DMS 273 (cell line): ENCODE measurements at regions not wholly inside any gene's neighbourhood (a gene's known extent, or its start where the extent isn't known, plus 50 kb on each side); places are given as distances from the start of the nearest gene placed in this dataset.

ENCODE experiments used
- DNase-seq: peaks from one replicate; lab custom pipeline; 2025; ENCODE audit not compliant: unreplicated experiment; lab: John Stamatoyannopoulos, UW

GRCh38 chr4:24705016-24705753 lies 90.2 kb upstream of the SOD3 start:
- DNase-seq, result no peak

DNA sequence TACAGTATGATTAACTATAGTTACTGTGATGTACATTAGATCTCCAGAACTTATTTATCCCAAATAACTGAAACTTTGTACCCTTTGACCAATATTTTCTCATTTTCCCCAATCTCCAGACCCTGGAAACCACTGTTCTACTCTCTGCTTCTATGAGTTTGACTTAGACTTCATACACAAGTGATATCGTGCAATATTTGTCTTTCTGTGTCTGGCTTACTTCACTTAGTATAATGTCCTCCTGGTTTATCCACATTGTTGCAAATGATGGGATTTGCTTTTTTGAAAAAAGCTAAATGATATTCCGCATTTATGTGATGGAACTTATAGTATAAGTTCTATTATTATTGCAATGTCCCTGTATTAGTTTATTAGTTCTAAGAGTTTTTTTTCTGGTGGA lies 81.8 kb upstream of the SOD3 start:
- no peak for DNase-seq

- DNase-seq, result no peak
These were observed 75.8 kb upstream of the SOD3 start for GRCh38 chr4:24719615-24720014.

DNA sequence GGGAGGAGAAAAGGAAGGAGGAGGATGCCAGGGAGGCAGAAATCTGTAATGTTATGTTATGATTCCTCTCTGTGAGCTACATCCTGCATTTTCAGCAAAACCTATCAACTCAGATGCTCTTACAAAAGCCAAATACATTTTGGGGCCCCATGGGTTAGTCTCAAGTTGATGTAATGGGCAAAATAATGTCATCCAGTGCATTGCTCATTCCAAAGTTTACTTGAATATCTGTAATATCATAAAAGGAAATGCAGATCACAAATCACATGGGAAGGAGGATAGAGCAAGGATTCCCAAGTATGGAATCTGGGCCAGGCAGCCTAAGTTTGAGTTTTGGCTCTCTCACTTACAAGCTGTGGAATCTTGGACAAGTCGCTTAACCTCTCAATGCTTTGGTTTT lies 74.9 kb upstream of the SOD3 start:
- no peak for DNase-seq

GRCh38 chr4:24720979-24721378 lies 74.4 kb upstream of the SOD3 start:
- no peak for DNase-seq

- DNase-seq, result no peak
These were observed 73.3 kb upstream of the SOD3 start for GRCh38 chr4:24722026-24722568.

DNA sequence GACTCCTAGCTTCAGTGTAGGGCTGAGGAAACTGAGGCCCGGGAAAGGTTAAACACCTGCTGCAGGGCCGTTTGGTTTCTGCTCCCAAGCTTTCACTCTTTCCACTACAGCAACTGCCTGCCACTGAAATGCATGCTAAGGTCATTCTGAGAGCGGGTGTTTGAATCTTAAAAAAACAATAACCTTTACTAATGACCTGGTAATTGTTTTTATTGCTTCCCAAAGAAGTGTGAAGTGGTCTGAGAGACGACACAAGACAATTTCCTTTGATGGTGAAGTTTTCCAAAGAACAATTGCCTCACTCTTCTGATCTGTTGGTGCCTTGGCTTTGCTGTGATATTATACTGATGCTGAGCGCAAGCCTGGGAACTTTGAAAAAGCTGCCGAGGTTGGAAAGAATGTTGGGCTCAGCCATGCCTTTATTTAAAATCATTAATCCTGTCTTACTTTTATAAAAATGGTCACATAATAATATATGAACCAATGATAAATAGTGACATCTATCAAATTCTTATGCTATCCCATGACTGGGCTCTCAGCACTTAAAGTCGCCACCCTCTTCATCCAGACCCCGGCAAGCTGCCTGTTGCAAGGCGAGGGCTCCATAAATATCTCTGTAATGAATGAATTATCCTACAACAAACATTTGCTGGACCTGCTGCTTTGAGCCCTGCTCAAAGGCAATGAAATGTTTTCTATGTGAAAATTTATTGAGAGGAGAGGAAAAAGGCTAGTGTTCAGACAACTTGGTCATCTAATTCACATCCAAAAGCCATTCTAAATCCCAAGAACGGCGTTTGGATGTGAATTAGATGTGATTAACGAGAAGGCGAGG lies 67.8 kb upstream of the SOD3 start:
- DNase-seq, result no peak

DNA sequence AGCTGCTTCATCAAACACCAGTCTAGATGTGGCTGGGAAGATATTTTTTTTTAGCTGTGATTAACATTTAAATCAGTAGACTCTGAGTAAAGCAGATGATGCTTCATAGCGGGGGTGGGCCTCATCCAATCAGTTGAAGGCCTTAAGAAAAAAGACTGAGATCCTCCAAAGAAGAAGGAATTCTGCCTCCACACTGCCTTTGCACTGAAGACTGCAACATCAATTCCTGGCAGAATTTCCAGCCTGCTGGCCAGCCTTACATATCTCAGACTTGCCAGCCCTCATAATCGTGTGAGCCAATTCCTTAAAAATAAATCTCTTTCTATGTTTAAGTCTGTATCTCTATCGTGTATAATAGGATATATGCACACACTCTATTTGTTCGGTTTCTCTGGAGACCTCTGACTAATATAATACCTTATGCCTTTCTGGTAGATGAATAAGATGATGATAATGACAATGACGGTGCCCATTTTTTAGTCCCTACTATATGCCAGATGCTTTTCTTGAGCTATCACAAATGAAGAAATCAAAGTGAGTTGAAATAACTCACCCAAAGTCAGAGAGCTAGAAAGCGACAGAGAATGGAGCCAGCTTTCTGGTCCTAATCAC lies 66.1 kb upstream of the SOD3 start:
- no peak for DNase-seq

- peak; percentile 84 for DNase-seq
These were observed 64.9 kb upstream of the SOD3 start for GRCh38 chr4:24730256-24731001.

DNA sequence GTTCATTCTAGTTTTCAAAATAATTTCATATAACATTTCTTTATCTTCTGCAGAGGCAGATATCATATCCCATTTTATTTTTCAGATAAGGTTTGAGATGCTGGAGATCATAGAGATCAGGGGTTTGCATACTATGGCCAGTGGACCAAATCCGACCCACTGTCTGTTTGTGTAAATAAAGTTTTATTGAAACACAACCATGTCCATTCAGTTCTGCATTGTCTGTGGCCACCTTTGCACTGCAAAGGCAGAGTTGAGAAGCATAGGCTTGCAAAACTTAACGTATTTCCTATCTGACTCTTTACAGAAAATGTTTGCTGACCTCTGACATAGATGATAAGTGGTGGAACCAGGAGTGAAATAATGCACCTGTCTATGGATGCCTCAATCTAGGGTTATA lies 63.9 kb upstream of the SOD3 start:
- DNase-seq, result no peak

DNA sequence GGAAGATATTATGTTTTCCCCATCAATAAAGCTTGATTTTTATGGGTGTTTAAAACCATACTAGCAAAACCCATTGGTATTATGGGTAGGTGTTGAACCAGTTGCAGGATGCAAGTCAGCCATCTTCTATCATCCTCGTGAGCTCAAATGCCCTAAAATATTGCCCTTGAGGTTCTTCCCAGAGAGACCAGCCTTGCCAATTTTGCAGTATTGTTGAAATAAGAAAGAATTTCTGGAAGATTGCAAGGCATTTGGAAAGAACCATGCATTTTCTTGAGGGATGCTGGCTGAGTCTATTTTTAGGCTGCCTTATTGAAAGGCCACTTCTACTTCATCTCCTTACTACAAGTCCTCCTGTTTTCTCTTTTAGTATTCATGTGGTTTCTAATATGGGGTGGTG lies 60.9 kb upstream of the SOD3 start:
- DNase-seq, result no peak

GRCh38 chr4:24736066-24736465 lies 59.3 kb upstream of the SOD3 start:
- peak; percentile 10 for DNase-seq

DNA sequence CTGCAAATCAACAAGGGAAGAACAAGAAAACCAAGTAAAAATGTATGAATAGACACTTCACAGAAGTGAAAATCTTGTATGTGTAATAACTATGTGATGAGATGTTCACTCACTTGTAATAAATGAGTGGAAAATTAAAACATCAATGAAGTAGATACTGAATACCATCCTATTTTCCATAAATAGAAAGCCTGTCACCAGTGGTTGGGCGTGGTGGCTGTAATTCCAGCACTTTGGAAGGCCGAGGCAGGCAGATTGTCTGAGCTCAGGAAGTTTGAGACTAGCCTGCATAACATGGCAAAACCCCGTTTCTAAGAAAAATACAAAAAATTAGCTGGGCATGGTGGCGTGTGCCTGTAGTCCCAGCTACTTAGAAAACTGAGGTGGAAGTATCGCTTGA lies 53.5 kb upstream of the SOD3 start:
- DNase-seq, result no peak

GRCh38 chr4:24742335-24742734 lies 53.0 kb upstream of the SOD3 start:
- no peak for DNase-seq

- no peak for DNase-seq
These were observed 52.6 kb upstream of the SOD3 start for GRCh38 chr4:24742773-24743172.

DNA sequence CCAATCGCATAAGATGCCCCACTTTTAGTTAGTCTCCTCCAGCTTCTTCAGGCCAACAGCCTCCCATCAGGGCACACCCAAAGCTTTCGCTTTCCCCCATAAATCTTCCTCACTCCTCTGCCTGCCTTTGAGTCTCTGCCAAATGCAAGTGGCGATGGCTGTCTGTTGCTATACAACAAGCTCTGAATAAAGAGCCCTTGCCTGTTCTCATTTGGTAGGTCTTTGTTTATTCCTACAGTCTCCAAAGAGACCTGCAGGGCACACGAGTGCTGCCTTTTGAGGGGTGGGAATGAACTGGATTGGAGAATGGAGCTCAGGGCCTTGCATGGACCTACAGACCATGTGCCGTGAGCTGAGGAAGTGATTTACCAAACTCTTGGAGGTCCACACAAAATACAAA lies 52.2 kb upstream of the SOD3 start:
- DNase-seq, result peak; percentile 5

DNA sequence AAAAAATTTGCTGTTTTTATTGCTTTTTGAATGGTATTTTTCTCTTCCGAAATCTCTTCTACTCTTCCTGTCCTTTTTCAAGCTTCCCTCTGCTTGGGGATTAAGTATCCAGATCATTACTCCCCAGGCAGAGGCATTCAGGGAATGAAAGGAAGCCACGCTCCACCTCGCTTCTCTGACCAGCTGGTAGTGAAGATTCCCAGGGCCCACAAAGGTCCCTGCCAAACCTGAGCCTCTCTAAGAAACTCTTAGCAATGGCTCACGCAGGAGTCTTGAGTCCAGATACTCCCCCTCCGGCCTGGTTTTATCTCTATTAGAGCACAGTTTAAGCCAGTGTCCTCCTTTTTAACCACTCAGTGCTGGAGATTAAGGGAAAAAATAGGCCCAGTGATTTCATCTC lies 51.4 kb upstream of the SOD3 start:
- DNase-seq, result no peak

DNA sequence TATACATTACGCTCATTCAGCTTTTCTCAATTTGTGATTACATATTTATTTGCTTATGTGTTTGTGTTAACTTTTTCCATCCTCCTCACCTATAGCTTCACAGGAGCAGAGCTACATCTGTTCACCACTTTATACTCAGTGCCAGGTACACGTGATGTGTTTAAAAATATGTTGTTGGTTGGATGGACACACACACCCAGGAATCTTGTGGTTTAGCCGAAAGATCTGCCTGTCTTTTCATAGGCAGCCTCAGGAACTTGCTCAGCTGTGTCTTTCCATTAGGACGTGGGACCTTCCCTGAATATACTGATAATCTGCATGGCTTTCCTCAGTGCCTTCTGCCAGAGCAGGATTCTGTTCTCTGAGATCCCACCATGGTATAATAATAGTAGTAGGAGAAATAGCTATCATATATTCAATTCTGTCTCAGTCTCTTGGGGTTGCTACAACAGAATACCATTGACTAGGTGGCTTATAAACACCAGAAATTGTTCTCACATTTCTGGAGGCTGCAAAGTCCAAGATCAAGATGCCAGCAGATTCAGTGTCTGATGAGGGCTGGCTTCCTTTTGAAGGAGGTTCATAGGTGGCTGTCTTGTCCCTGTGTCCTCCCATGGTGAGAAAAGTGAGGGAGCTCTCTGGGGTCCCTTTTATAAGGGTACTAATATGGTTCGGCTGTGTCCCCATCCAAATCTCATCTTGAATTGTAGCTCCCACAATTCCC lies 50.0 kb upstream of the SOD3 start:
- DNase-seq, result no peak
